ENCODE measurements at regions not wholly inside any gene's neighbourhood (a gene's known extent, or its start where the extent isn't known, plus 50 kb on each side); places are given as distances from the start of the nearest gene placed in this dataset.

DNA sequence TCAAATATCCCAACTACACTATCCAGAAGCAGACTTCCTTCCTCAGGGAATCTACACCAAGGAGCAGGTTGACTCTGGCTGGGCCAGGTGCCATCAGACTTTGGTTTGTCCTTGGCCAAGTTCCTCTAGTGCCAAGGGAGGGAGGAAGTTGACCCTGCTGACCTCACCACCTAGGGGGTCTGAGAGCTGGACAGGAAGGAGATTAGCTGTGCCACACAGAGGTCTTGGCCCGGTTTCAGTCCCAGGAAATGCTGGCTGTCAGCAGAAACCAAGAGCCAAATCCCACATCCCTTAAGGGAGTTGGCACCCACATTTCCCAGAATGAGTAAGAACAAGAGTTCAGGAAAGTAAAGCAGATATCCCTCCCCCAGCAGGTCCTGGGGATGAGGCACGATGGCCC, 178.2 kb downstream of the SALL1 start:
- no peak overlapping the region for H2BK120ac ChIP-seq (ENCODE audit: low read depth, low read length)
- H3K79me1 ChIP-seq (ENCODE audit: low read length), result no peaks in the 10 kb centered on the region
- no peak overlapping the region for H3K4ac ChIP-seq (ENCODE audit: low read depth, low read length)
- no peak overlapping the region for H3K27ac ChIP-seq (ENCODE audit: low read depth, low read length)
- H3K9ac ChIP-seq (ENCODE audit: low read length), result no peak overlapping the region
- H4K8ac ChIP-seq (ENCODE audit: low read depth, low read length), result no peak overlapping the region
- no peak overlapping the region for H3K23ac ChIP-seq (ENCODE audit: low read length)
- H3K36me3 ChIP-seq (ENCODE audit: control insufficient read depth, insufficient read depth, low read length), result no peaks in the 10 kb centered on the region
- H3K79me2 ChIP-seq (ENCODE audit: control insufficient read depth, insufficient read depth, low read length), result no peaks in the 10 kb centered on the region
- H4K5ac ChIP-seq (ENCODE audit: low read length), result no peak overlapping the region
- H2BK15ac ChIP-seq (replicated peaks; ENCODE audit: low read depth), result no peak overlapping the region
- no peak for DNase-seq
- no peaks in the 10 kb centered on the region for H3K4me1 ChIP-seq (ENCODE audit: control insufficient read depth, low read depth, low read length)
- H3K4me2 ChIP-seq (ENCODE audit: low read length), result no peak overlapping the region
- H3K56ac ChIP-seq (ENCODE audit: low read length), result no peak overlapping the region
- no peaks in the 10 kb centered on the region for H3K27me3 ChIP-seq (ENCODE audit: insufficient read depth, low read length, poor library complexity)
- H3K4me3 ChIP-seq (ENCODE audit: low read length), result no peak overlapping the region
- no peak overlapping the region for H2BK5ac ChIP-seq (ENCODE audit: low read length)
- H2AK5ac ChIP-seq (ENCODE audit: low read length), result no peak overlapping the region
- H3K18ac ChIP-seq (ENCODE audit: low read length), result no peak overlapping the region
- WGBS (ENCODE audit: extremely low coverage, insufficient coverage, low lambda C conversion rate), result no CpG with 5 or more reads among the region's 2 CpGs

DNA sequence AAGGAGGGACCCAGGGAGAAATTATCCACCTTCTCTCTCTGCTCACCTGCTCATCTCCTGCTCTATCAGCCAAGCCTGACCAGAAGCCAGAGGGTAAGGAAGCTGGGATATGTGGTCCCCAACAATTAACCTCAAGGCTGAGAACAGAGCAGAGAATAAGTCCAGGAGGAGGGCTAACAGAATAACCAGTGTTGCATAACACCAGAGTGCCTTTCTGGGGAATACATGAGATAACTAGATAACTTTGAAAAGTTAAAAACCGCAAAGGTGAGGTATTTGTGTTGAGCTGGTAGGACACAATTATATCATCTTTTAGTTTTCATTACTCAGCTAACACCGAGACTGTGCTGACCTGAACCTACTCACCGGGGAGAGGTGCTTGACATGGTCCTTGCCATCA, 180.8 kb downstream of the SALL1 start:
- H3K27me3 ChIP-seq (ENCODE audit: insufficient read depth, low read length, poor library complexity), result no peaks in the 10 kb centered on the region
- H3K23ac ChIP-seq (ENCODE audit: low read length), result no peak overlapping the region
- H4K5ac ChIP-seq (ENCODE audit: low read length), result no peak overlapping the region
- no peak overlapping the region for H2BK120ac ChIP-seq (ENCODE audit: low read depth, low read length)
- no peak overlapping the region for H3K9ac ChIP-seq (ENCODE audit: low read length)
- no peaks in the 10 kb centered on the region for H3K79me2 ChIP-seq (ENCODE audit: control insufficient read depth, insufficient read depth, low read length)
- no peak overlapping the region for H4K8ac ChIP-seq (ENCODE audit: low read depth, low read length)
- WGBS (ENCODE audit: extremely low coverage, insufficient coverage, low lambda C conversion rate), result no CpG with 5 or more reads among the region's 3 CpGs
- H3K4ac ChIP-seq (ENCODE audit: low read depth, low read length), result no peak overlapping the region
- DNase-seq, result no peak
- no peaks in the 10 kb centered on the region for H3K4me1 ChIP-seq (ENCODE audit: control insufficient read depth, low read depth, low read length)
- H2BK15ac ChIP-seq (replicated peaks; ENCODE audit: low read depth), result no peak overlapping the region
- H2BK5ac ChIP-seq (ENCODE audit: low read length), result no peak overlapping the region
- no peak overlapping the region for H3K4me2 ChIP-seq (ENCODE audit: low read length)
- H2AK5ac ChIP-seq (ENCODE audit: low read length), result no peak overlapping the region
- no peak overlapping the region for H3K27ac ChIP-seq (ENCODE audit: low read depth, low read length)
- H3K36me3 ChIP-seq (ENCODE audit: control insufficient read depth, insufficient read depth, low read length), result no peaks in the 10 kb centered on the region
- H3K79me1 ChIP-seq (ENCODE audit: low read length), result no peaks in the 10 kb centered on the region
- no peak overlapping the region for H3K4me3 ChIP-seq (ENCODE audit: low read length)
- no peak overlapping the region for H3K56ac ChIP-seq (ENCODE audit: low read length)
- no peak overlapping the region for H3K18ac ChIP-seq (ENCODE audit: low read length)

DNA sequence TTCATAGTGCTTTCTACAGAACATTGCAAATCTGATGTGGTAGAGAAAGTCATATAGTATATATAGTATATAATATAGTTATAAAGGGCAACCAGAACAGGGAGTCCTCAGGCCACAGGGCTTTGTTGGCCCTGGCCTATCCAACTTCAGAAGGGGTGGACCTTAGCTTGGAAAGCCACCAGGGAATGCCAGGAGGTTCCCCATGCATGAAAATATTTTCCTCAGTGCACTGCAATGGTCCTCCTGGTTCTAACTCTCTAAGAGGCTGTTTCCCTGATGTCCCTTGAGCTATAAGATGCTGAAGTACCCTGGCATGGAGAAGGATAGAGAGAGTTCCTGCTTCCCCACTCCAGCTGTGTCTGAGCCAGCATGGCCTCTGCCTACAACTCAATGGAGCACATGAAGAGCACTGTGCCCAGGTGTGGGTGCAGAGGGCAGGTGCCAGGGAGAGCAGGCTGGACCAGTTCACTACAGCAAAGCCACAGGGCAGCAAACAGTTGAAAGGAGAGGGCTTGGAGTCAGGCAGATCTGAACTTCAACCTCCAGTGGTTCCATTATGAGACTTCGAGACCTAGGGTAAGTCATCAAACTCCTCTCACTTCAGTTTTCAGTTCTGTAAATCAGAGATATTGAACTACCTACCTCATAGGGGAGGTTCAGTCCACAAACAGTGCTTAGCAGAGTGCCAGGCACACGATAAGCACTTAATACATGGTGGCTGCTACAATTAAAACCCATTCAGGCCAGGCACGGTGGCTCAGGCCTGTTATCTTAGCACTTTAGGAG, 183.1 kb downstream of the SALL1 start:
- Histone ChIP-seq H3K23ac (ENCODE audit: low read length) (no peak overlapping the region), H3K4me2 (ENCODE audit: low read length) (no peak overlapping the region)
- no peak for DNase-seq

DNA sequence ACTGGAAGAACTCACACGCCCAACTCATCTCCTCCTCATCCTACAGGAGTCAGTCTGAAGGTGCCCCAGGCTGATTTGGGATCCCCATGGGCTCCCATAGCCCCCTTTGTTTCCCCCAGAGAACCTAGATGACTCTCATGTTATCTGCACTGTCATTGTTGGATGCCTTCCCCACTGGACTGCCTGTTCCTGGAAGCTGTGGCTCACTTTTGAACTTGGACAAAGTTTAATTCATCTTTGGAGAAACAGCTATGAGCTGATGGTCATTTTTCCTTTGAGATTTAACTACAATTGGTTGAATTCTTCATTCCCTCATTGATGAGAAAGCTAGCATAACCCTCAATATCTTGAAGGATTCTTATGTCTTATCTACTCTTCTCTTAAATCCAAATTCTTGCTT, 186.6 kb downstream of the SALL1 start:
- Histone ChIP-seq H2BK15ac (replicated peaks; ENCODE audit: low read depth) (no peak overlapping the region), H3K4me2 (ENCODE audit: low read length) (no peak overlapping the region), H3K27ac (ENCODE audit: low read depth, low read length) (no peak overlapping the region), H2BK120ac (ENCODE audit: low read depth, low read length) (no peak overlapping the region), H3K4me1 (ENCODE audit: control insufficient read depth, low read depth, low read length) (no peaks in the 10 kb centered on the region), H3K9ac (ENCODE audit: low read length) (no peak overlapping the region), H3K23ac (ENCODE audit: low read length) (no peak overlapping the region), H2AK5ac (ENCODE audit: low read length) (no peak overlapping the region), H2BK5ac (ENCODE audit: low read length) (no peak overlapping the region), H3K36me3 (ENCODE audit: control insufficient read depth, insufficient read depth, low read length) (no peaks in the 10 kb centered on the region), H3K56ac (ENCODE audit: low read length) (no peak overlapping the region), H3K79me1 (ENCODE audit: low read length) (no peaks in the 10 kb centered on the region), H3K79me2 (ENCODE audit: control insufficient read depth, insufficient read depth, low read length) (no peaks in the 10 kb centered on the region), H3K4ac (ENCODE audit: low read depth, low read length) (no peak overlapping the region), H3K18ac (ENCODE audit: low read length) (no peak overlapping the region), H3K4me3 (ENCODE audit: low read length) (no peak overlapping the region), H4K5ac (ENCODE audit: low read length) (no peak overlapping the region), H4K8ac (ENCODE audit: low read depth, low read length) (no peak overlapping the region), H3K27me3 (ENCODE audit: insufficient read depth, low read length, poor library complexity) (no peaks in the 10 kb centered on the region)
- no peak for DNase-seq
- no CpG with 5 or more reads among the region's 1 CpG for WGBS (ENCODE audit: extremely low coverage, insufficient coverage, low lambda C conversion rate)

More for the DNA sequence above, 183.1 kb downstream of the SALL1 start:
- Histone ChIP-seq H3K79me2 (ENCODE audit: control insufficient read depth, insufficient read depth, low read length) (no peaks in the 10 kb centered on the region), H2BK15ac (replicated peaks; ENCODE audit: low read depth) (no peak overlapping the region), H2BK120ac (ENCODE audit: low read depth, low read length) (no peak overlapping the region), H3K27me3 (ENCODE audit: insufficient read depth, low read length, poor library complexity) (no peaks in the 10 kb centered on the region), H3K4ac (ENCODE audit: low read depth, low read length) (no peak overlapping the region), H3K36me3 (ENCODE audit: control insufficient read depth, insufficient read depth, low read length) (no peaks in the 10 kb centered on the region), H3K18ac (ENCODE audit: low read length) (no peak overlapping the region), H3K4me1 (ENCODE audit: control insufficient read depth, low read depth, low read length) (no peaks in the 10 kb centered on the region), H2AK5ac (ENCODE audit: low read length) (no peak overlapping the region), H3K9ac (ENCODE audit: low read length) (no peak overlapping the region), H3K79me1 (ENCODE audit: low read length) (no peaks in the 10 kb centered on the region), H3K4me3 (ENCODE audit: low read length) (no peak overlapping the region), H3K27ac (ENCODE audit: low read depth, low read length) (no peak overlapping the region), H4K8ac (ENCODE audit: low read depth, low read length) (no peak overlapping the region), H2BK5ac (ENCODE audit: low read length) (no peak overlapping the region), H4K5ac (ENCODE audit: low read length) (no peak overlapping the region), H3K56ac (ENCODE audit: low read length) (no peak overlapping the region)
- no CpG with 5 or more reads among the region's 3 CpGs for WGBS (ENCODE audit: extremely low coverage, insufficient coverage, low lambda C conversion rate)

DNA sequence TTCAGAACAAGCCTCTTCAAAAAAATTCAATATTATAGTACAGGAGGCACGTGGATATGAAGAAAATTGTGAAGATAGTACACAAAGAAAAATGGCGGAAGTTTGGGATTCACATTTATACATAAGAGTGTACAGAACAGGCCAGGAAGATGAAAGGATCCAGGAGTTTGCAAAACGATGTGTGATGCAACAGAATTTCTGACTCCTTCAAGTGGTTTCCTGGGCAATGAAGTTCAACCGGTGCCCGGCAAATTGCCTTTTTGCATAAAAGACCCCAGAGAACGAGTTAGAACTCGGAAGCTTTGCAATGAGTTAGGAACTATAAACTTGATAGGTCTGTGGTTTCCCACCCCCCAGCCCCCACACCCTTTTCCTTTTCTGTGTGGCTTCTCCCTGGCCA, 189.1 kb downstream of the SALL1 start:
- no peak overlapping the region for H4K5ac ChIP-seq (ENCODE audit: low read length)
- no peak overlapping the region for H3K56ac ChIP-seq (ENCODE audit: low read length)
- H3K18ac ChIP-seq (ENCODE audit: low read length), result no peak overlapping the region
- H3K4me1 ChIP-seq (ENCODE audit: control insufficient read depth, low read depth, low read length), result no peaks in the 10 kb centered on the region
- no peak overlapping the region for H3K4ac ChIP-seq (ENCODE audit: low read depth, low read length)
- H3K23ac ChIP-seq (ENCODE audit: low read length), result no peak overlapping the region
- no peak overlapping the region for H2BK120ac ChIP-seq (ENCODE audit: low read depth, low read length)
- no peak overlapping the region for H3K4me3 ChIP-seq (ENCODE audit: low read length)
- H2BK5ac ChIP-seq (ENCODE audit: low read length), result no peak overlapping the region
- H3K27ac ChIP-seq (ENCODE audit: low read depth, low read length), result no peak overlapping the region
- H3K36me3 ChIP-seq (ENCODE audit: control insufficient read depth, insufficient read depth, low read length), result no peaks in the 10 kb centered on the region
- H2AK5ac ChIP-seq (ENCODE audit: low read length), result no peak overlapping the region
- no peak overlapping the region for H3K4me2 ChIP-seq (ENCODE audit: low read length)
- H2BK15ac ChIP-seq (replicated peaks; ENCODE audit: low read depth), result no peak overlapping the region
- no peak for DNase-seq
- H3K27me3 ChIP-seq (ENCODE audit: insufficient read depth, low read length, poor library complexity), result no peaks in the 10 kb centered on the region
- no peaks in the 10 kb centered on the region for H3K79me2 ChIP-seq (ENCODE audit: control insufficient read depth, insufficient read depth, low read length)
- WGBS (ENCODE audit: extremely low coverage, insufficient coverage, low lambda C conversion rate), result no CpG with 5 or more reads among the region's 7 CpGs
- H4K8ac ChIP-seq (ENCODE audit: low read depth, low read length), result no peak overlapping the region
- no peak overlapping the region for H3K9ac ChIP-seq (ENCODE audit: low read length)
- no peaks in the 10 kb centered on the region for H3K79me1 ChIP-seq (ENCODE audit: low read length)
